ENCODE measurements at regions not wholly inside any gene's neighbourhood (a gene's known extent, or its start where the extent isn't known, plus 50 kb on each side); places are given as distances from the start of the nearest gene placed in this dataset.

DNA sequence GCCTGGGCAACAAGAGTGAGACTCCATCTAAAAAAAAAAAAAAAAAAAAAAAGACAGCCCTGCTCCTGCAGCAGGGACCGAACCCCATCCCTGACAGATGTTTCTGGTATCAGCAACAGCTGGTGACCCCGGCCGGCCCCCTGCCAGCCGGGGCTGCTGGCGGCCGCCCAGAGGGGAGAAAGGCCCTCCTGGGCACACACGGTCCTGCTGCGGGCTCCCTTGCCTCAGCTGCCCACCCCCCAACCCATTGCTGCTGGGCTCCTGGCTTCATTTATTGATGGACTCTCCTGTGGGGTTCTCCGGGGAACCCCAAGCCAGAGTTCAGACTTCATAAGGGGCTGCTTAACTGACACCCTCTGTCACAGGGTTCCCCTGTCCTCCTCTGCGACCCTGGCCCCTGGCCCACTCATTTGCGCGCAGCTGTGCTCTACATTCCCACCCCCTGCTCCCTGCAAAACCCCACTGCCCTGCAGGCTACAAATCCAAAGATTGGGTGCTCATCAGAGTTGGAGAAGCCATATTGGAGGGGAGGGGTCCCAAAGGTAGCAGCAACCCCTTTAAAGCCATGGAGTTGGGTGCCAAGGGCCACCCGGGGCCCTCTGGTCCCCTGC, 103.6 kb upstream of the RTL1 start:
- no peak for DNase-seq
- ChIA-PET CTCF (no interaction called here), POLR2A (no interaction called here)
- Mint-ChIP-seq H3K4me1 (ENCODE audit: low read depth) (no peaks in the 10 kb centered on the region), H3K27ac (no peak overlapping the region), H3K4me3 (no peak overlapping the region), H3K36me3 (ENCODE audit: low read depth) (no peaks in the 10 kb centered on the region), H3K9me3 (peaks cover under 1% of the 10 kb centered on the region), H3K27me3 (peaks cover 56% of the 10 kb centered on the region)
- no peaks in the 10 kb centered on the region for H3K4me1 ChIP-seq (ENCODE audit: insufficient read depth, low read length)
- peaks cover 16 to 19% of the 10 kb centered on the region in 2 experiments for H3K27me3 ChIP-seq (ENCODE audit: control insufficient read depth in 1 of 2, insufficient read depth in 2 of 2, low read length in 2 of 2)
- intact Hi-C loops (cut with DNase I, micrococcal nuclease): no loop called here
- ATAC-seq (ENCODE audit: poor library complexity): no peak
- H3K36me3 ChIP-seq (ENCODE audit: insufficient read depth, low read length): no peaks in the 10 kb centered on the region
- H3K9me3 ChIP-seq (ENCODE audit: control insufficient read depth in 1 of 2, insufficient read depth in 1 of 2, low read length in 2 of 2): peaks cover 0 to 6% of the 10 kb centered on the region in 2 experiments
- no peak overlapping the region for H3K27ac ChIP-seq (ENCODE audit: low read depth in 1 of 2, low read length in 2 of 2)
- no peak overlapping the region for H3K4me3 ChIP-seq (ENCODE audit: low read length)
- TF ChIP-seq, protein P1, sequence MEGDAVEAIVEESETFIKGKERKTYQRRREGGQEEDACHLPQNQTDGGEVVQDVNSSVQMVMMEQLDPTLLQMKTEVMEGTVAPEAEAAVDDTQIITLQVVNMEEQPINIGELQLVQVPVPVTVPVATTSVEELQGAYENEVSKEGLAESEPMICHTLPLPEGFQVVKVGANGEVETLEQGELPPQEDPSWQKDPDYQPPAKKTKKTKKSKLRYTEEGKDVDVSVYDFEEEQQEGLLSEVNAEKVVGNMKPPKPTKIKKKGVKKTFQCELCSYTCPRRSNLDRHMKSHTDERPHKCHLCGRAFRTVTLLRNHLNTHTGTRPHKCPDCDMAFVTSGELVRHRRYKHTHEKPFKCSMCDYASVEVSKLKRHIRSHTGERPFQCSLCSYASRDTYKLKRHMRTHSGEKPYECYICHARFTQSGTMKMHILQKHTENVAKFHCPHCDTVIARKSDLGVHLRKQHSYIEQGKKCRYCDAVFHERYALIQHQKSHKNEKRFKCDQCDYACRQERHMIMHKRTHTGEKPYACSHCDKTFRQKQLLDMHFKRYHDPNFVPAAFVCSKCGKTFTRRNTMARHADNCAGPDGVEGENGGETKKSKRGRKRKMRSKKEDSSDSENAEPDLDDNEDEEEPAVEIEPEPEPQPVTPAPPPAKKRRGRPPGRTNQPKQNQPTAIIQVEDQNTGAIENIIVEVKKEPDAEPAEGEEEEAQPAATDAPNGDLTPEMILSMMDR (IDR thresholded peaks at IDR 0.05): no peak

DNA sequence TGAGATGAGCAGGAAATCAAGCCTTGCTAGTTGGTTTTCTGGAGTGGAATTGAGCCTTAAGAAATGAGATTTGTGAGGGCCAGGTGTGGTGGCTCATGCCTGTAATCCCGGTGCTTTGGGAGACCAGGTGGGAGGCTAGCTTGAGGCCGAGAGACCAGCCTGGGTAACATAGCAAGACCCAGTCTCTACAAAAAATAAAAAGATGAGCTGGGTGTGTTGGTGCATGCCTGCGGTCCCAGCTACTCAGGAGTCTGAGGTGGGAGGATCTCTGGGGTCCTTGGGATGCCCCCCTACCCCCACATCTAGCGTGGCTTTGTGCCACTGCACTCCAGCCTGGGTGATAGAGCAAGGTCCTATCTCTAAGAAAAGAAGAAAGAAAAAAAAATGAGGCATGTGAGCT, 104.2 kb upstream of the RTL1 start:
- H3K4me1 Mint-ChIP-seq (ENCODE audit: low read depth): no peaks in the 10 kb centered on the region

DNA sequence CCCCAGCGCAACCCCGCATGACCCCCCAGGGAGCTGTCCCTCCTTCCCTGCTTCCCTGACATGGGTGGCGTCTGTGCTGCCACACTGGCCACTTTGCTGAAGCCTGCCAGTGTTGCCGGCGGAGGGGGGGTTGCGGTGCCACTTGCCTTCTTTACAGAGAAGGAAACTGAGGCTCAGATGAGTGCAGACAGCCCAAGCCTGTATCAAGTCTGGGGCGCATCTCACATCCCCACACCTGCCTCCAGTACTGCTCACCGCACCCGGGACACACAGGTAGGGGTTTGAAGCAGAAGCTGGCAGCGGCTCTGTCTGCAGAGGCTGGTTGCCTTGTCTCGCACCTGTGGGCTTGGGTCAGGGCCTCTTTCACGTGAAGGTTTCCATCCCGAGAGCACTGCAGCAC, 104.7 kb upstream of the RTL1 start:
- no peak for DNase-seq
- Mint-ChIP-seq H3K4me1 (ENCODE audit: low read depth) (no peaks in the 10 kb centered on the region), H3K4me3 (no peak overlapping the region), H3K27me3 (peaks cover 46% of the 10 kb centered on the region), H3K9me3 (peaks cover 3% of the 10 kb centered on the region), H3K27ac (no peak overlapping the region), H3K36me3 (ENCODE audit: low read depth) (no peaks in the 10 kb centered on the region)
- H3K27me3 ChIP-seq (ENCODE audit: control insufficient read depth in 1 of 2, insufficient read depth in 2 of 2, low read length in 2 of 2): peaks cover 9 to 19% of the 10 kb centered on the region in 2 experiments
- H3K4me3 ChIP-seq (ENCODE audit: low read length): no peak overlapping the region
- no peaks in the 10 kb centered on the region for H3K36me3 ChIP-seq (ENCODE audit: insufficient read depth, low read length)
- intact Hi-C loops (cut with DNase I, micrococcal nuclease): no loop called here
- no peak for ATAC-seq (ENCODE audit: poor library complexity)
- TF ChIP-seq, protein P1 (IDR thresholded peaks at IDR 0.05): no peak
- CTCF ChIA-PET: no interaction called here
- no peaks in the 10 kb centered on the region for H3K4me1 ChIP-seq (ENCODE audit: insufficient read depth, low read length)
- POLR2A ChIA-PET: no interaction called here
- no peak overlapping the region for H3K27ac ChIP-seq (ENCODE audit: low read depth in 1 of 2, low read length in 2 of 2)
- H3K9me3 ChIP-seq (ENCODE audit: control insufficient read depth in 1 of 2, insufficient read depth in 1 of 2, low read length in 2 of 2): peaks cover 0 to 6% of the 10 kb centered on the region in 2 experiments

More for the DNA sequence above, 104.2 kb upstream of the RTL1 start:
- Mint-ChIP-seq H3K27me3 (peaks cover 50% of the 10 kb centered on the region), H3K36me3 (ENCODE audit: low read depth) (no peaks in the 10 kb centered on the region), H3K4me3 (no peak overlapping the region), H3K27ac (no peak overlapping the region), H3K9me3 (peaks cover 3% of the 10 kb centered on the region)
- TF ChIP-seq, protein P1 (IDR thresholded peaks at IDR 0.05): no peak
- Histone ChIP-seq H3K27ac (ENCODE audit: low read depth in 1 of 2, low read length in 2 of 2) (no peak overlapping the region), H3K36me3 (ENCODE audit: insufficient read depth, low read length) (no peaks in the 10 kb centered on the region), H3K4me3 (ENCODE audit: low read length) (no peak overlapping the region), H3K9me3 (ENCODE audit: control insufficient read depth in 1 of 2, insufficient read depth in 1 of 2, low read length in 2 of 2) (peaks cover 0 to 6% of the 10 kb centered on the region in 2 experiments), H3K4me1 (ENCODE audit: insufficient read depth, low read length) (no peaks in the 10 kb centered on the region), H3K27me3 (ENCODE audit: control insufficient read depth in 1 of 2, insufficient read depth in 2 of 2, low read length in 2 of 2) (peaks cover 14 to 19% of the 10 kb centered on the region in 2 experiments)
- ATAC-seq (ENCODE audit: poor library complexity): no peak
- intact Hi-C loops (cut with DNase I, micrococcal nuclease): no loop called here
- ChIA-PET CTCF (no interaction called here), POLR2A (no interaction called here)
- DNase-seq: no peak

Data from CD4-positive, alpha-beta T cell (primary cell).